Body of pancreas (tissue), 4 donors: ENCODE measurements at regions not wholly inside any gene's neighbourhood (a gene's known extent, or its start where the extent isn't known, plus 50 kb on each side); places are given as distances from the start of the nearest gene placed in this dataset.

Experiments used
- ATAC-seq: fragments of 150-250 bp; one replicate; pipeline ENCODE4 v1.9.1; 2016
- DNase-seq, 4 donors: peaks; one replicate each; pipeline ENCODE4 v3.0.0-alpha.2; 2019
- H3K27ac ChIP-seq, 4 donors: fragments of 200-600 bp; sonication (generic); 1 replicate in 3 of 4; 2 replicates in 1 of 4; pipeline versions ENCODE4 v1.5.1 to v1.6.1; 2016 to 2019; ENCODE audit warnings: mild to moderate bottlenecking in 1 of 4, mixed read lengths in 1 of 4, moderate library complexity in 1 of 4
- H3K27me3 ChIP-seq, 2 donors: fragments of 200-600 bp; sonication (generic); one replicate each; pipeline ENCODE4 v1.6.0; 2016; ENCODE audit warnings: mild to moderate bottlenecking in 1 of 2
- H3K36me3 ChIP-seq, 2 donors: fragments of 200-600 bp; sonication (generic); replicated peaks in 1 of 2; 2 replicates each; pipeline ENCODE4 v1.5.1; 2016; ENCODE audit warnings: low read depth in 2 of 2; ENCODE audit not compliant: insufficient read depth in 1 of 2
- H3K4me1 ChIP-seq: fragments of 200-600 bp; sonication (generic); one replicate; pipeline ENCODE4 v1.6.0; 2016
- H3K4me3 ChIP-seq, 2 donors: fragments of 200-600 bp; sonication (generic); 1 replicate in 1 of 2; 2 replicates in 1 of 2; pipeline ENCODE4 v1.5.1; 2016 to 2019
- H3K9me3 ChIP-seq, 3 donors: fragments of 200-600 bp; sonication (generic); 1 replicate in 2 of 3; 2 replicates in 1 of 3; pipeline ENCODE4 v1.5.1; 2016
- CTCF ChIP-seq, 7 experiments: fragments of 450-650 bp in 4 of 7; fragments of 200-600 bp in 3 of 7; sonication (generic) in 3 of 7; IDR thresholded peaks; one replicate each; pipeline ENCODE4 v1.5.1; 2016 to 2019; ENCODE audit warnings: antibody characterized with exemption in 7 of 7
- POLR2A ChIP-seq, 3 donors: fragments of 450-650 bp; IDR thresholded peaks; one replicate each; pipeline ENCODE4 v1.6.1; 2016; ENCODE audit warnings: antibody characterized with exemption in 3 of 3, mild to moderate bottlenecking in 2 of 3
- WGBS, 2 donors: methylation state at CpG; one replicate each; pipeline ENCODE4 v1.1.5; 2017; 5-methylcytosine and 5-hydroxymethylcytosine counted together
- intact Hi-C: fragments of 100-400 bp; cut with DNase I; formaldehyde crosslinking; loops from one replicate; pipeline ENCODE4 v1.15.1; 2023

- no peaks in the 10 kb centered on the region for H3K36me3 ChIP-seq
- H3K4me3 ChIP-seq = no peak overlapping the region
- no peak overlapping the region for H3K27ac ChIP-seq
- ATAC-seq (no peak), DNase-seq (no peak)
- no peak for TF ChIP-seq CTCF (IDR thresholded peaks at IDR 0.05)
- no peak for TF ChIP-seq POLR2A (IDR thresholded peaks at IDR 0.05)
- intact Hi-C loops = no loop called here
- no peaks in the 10 kb centered on the region for H3K9me3 ChIP-seq
- H3K4me1 ChIP-seq = peaks cover 21% of the 10 kb centered on the region
- 44 to 60% methylated on average over 5 of the region's 5 CpGs for WGBS, 2 donors
- H3K27me3 ChIP-seq = no peaks in the 10 kb centered on the region
Measured at GRCh38 chr17:71327376-71328059, 793.3 kb upstream of the SOX9 start.

- 11 to 20% methylated on average over 5 of the region's 5 CpGs for WGBS, 2 donors
- Histone ChIP-seq H3K36me3 (no peaks in the 10 kb centered on the region), H3K9me3 (no peaks in the 10 kb centered on the region), H3K27me3 (no peaks in the 10 kb centered on the region), H3K27ac (peak overlapping the region in 1 of 4 donors; percentile 48), H3K4me3 (no peak overlapping the region), H3K4me1 (peaks cover 21% of the 10 kb centered on the region)
- DNase-seq = no peak
- no peak for TF ChIP-seq CTCF (IDR thresholded peaks at IDR 0.05)
- no peak for TF ChIP-seq POLR2A (IDR thresholded peaks at IDR 0.05)
- intact Hi-C loops = no loop called here
- ATAC-seq = peak; percentile 59
Measured at GRCh38 chr17:71329310-71330098, 791.3 kb upstream of the SOX9 start.

GRCh38 chr17:71330099-71330375 lies 790.8 kb upstream of the SOX9 start:
- Histone ChIP-seq H3K9me3 (no peaks in the 10 kb centered on the region), H3K27me3 (no peaks in the 10 kb centered on the region), H3K36me3 (no peaks in the 10 kb centered on the region), H3K4me3 (no peak overlapping the region), H3K27ac (peak overlapping the region in 1 of 4 donors; percentile 48), H3K4me1 (peaks cover 21% of the 10 kb centered on the region)
- ATAC-seq (no peak), DNase-seq (no peak)
- TF ChIP-seq POLR2A (IDR thresholded peaks at IDR 0.05) (no peak), CTCF (IDR thresholded peaks at IDR 0.05) (no peak)
- 28 to 42% methylated on average over 2 of the region's 2 CpGs for WGBS, 2 donors
- intact Hi-C loops = no loop called here

GRCh38 chr17:71331754-71332325 lies 789.0 kb upstream of the SOX9 start:
- ATAC-seq = no peak
- no peaks in the 10 kb centered on the region for H3K9me3 ChIP-seq
- intact Hi-C loops = no loop called here
- H3K4me1 ChIP-seq = peaks cover 21% of the 10 kb centered on the region
- no peak for TF ChIP-seq POLR2A (IDR thresholded peaks at IDR 0.05)
- no peak for TF ChIP-seq CTCF (IDR thresholded peaks at IDR 0.05)
- H3K36me3 ChIP-seq = no peaks in the 10 kb centered on the region
- DNase-seq = no peak
- H3K27me3 ChIP-seq = no peaks in the 10 kb centered on the region
- H3K27ac ChIP-seq = no peak overlapping the region
- 78 to 84% methylated on average over 5 of the region's 5 CpGs for whole genome bisulfite sequencing, 2 donors
- H3K4me3 ChIP-seq = no peak overlapping the region
